ENCODE measurements at regions not wholly inside any gene's neighbourhood (a gene's known extent, or its start where the extent isn't known, plus 50 kb on each side); places are given as distances from the start of the nearest gene placed in this dataset.

DNA sequence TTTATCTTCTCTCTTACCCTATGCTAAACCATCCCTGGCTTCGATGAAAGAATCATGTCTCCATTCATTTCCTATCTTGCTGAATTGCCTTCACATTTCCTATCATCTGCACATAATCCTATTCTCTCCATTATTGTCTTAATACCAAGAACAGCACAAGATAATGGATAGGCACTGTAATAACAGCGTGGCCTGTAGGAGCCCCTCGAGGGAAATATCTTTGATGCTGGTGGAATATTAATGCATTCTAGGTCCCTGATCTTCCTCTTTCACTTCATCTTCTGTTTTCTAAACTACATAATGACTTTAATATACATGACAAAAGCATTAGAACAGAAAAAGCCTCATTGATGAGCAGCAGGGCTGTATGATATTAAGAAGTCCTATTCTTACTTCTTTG, 720.6 kb downstream of the RWDD3 start:
- Histone ChIP-seq H4K20me1 (replicated peaks; ENCODE audit: control insufficient read depth, insufficient read depth, low read length) (no peaks in the 10 kb centered on the region), H3K9me3 (replicated peaks; ENCODE audit: control insufficient read depth, insufficient read depth, low read depth, low read length) (no peaks in the 10 kb centered on the region), H3K27me3 (ENCODE audit: control insufficient read depth in 2 of 2, insufficient read depth in 2 of 2, low read length in 2 of 2) (no peaks in the 10 kb centered on the region), H3K36me3 (ENCODE audit: control insufficient read depth, insufficient read depth, low read length) (no peaks in the 10 kb centered on the region), H2AFZ (ENCODE audit: low read depth, low read length) (no peak overlapping the region), H3K9ac (ENCODE audit: insufficient read depth in 1 of 2, low read depth in 2 of 2, low read length in 2 of 2) (no peak overlapping the region), H3K79me2 (ENCODE audit: control insufficient read depth, insufficient read depth, low read length) (no peaks in the 10 kb centered on the region), H3K4me3 (no peak overlapping the region), H3K4me1 (replicated peaks in 1 of 2; ENCODE audit: control insufficient read depth in 2 of 2, insufficient read depth in 2 of 2, low read length in 2 of 2) (no peaks in the 10 kb centered on the region), H3K9me1 (ENCODE audit: control insufficient read depth, insufficient read depth, low read length) (no peaks in the 10 kb centered on the region), H3K27ac (ENCODE audit: extremely low read depth, low read depth, low read length) (no peak overlapping the region), H3K4me2 (ENCODE audit: insufficient read depth, low read length) (no peak overlapping the region)
- DNase-seq (ENCODE audit: extremely low read depth in 1 of 4, low spot score in 3 of 4): no peak
- no peak for FAIRE-seq
- BruUV-seq (replicated peaks): no TSS peak
- 3% methylated on average over 3 of the region's 3 CpGs for WGBS (ENCODE audit: insufficient coverage, low coverage, missing lambda C conversion rate)
- CTCF ChIA-PET (ENCODE audit: low intra/inter-chr PET ratio): no interaction called here
- no peak for ATAC-seq
- intact Hi-C loops (cut with micrococcal nuclease): no loop called here
- in situ Hi-C loops (cut with MboI): no loop called here
- TF ChIP-seq MIER1 (IDR thresholded peaks at IDR 0.05; ENCODE audit: low read depth): no peak
- POLR2A ChIA-PET: no interaction called here

- no peak overlapping the region for H3K4me2 ChIP-seq (ENCODE audit: insufficient read depth, low read length)
- DNase-seq (ENCODE audit: extremely low read depth in 1 of 4, low spot score in 3 of 4) (no peak), FAIRE-seq (no peak), ATAC-seq (no peak)
- CTCF ChIA-PET (ENCODE audit: low intra/inter-chr PET ratio): no interaction called here
- no peak overlapping the region for H3K4me3 ChIP-seq
- H3K27ac ChIP-seq (ENCODE audit: extremely low read depth, low read depth, low read length): no peak overlapping the region
- intact Hi-C loops (cut with micrococcal nuclease): no loop called here
- BruUV-seq (replicated peaks): no TSS peak
- H3K4me1 ChIP-seq (replicated peaks in 1 of 2; ENCODE audit: control insufficient read depth in 2 of 2, insufficient read depth in 2 of 2, low read length in 2 of 2): no peaks in the 10 kb centered on the region
- no peaks in the 10 kb centered on the region for H3K79me2 ChIP-seq (ENCODE audit: control insufficient read depth, insufficient read depth, low read length)
- in situ Hi-C loops (cut with MboI): no loop called here
- no peaks in the 10 kb centered on the region for H3K27me3 ChIP-seq (ENCODE audit: control insufficient read depth in 2 of 2, insufficient read depth in 2 of 2, low read length in 2 of 2)
- no peaks in the 10 kb centered on the region for H3K36me3 ChIP-seq (ENCODE audit: control insufficient read depth, insufficient read depth, low read length)
- H3K9me3 ChIP-seq (replicated peaks; ENCODE audit: control insufficient read depth, insufficient read depth, low read depth, low read length): no peaks in the 10 kb centered on the region
- no peak overlapping the region for H3K9ac ChIP-seq (ENCODE audit: insufficient read depth in 1 of 2, low read depth in 2 of 2, low read length in 2 of 2)
- H4K20me1 ChIP-seq (replicated peaks; ENCODE audit: control insufficient read depth, insufficient read depth, low read length): no peaks in the 10 kb centered on the region
- H3K9me1 ChIP-seq (ENCODE audit: control insufficient read depth, insufficient read depth, low read length): no peaks in the 10 kb centered on the region
- H2AFZ ChIP-seq (ENCODE audit: low read depth, low read length): no peak overlapping the region
- POLR2A ChIA-PET: no interaction called here
- TF ChIP-seq BRF2 (IDR thresholded peaks at IDR 0.05; ENCODE audit: borderline replicate concordance, insufficient read depth, insufficient read length) (no peak), KAT7 (CRISPR knock-in tag; IDR thresholded peaks at IDR 0.05; ENCODE audit: borderline replicate concordance) (no peak), BDP1 (IDR thresholded peaks at IDR 0.05; ENCODE audit: insufficient read depth, insufficient read length) (no peak), ETV1 (tag; conservative IDR thresholded peaks at IDR 0.05; ENCODE audit: low read depth) (no peak), ZNF124 (CRISPR knock-in tag; IDR thresholded peaks at IDR 0.05) (no peak), ZNF583 (CRISPR knock-in tag; IDR thresholded peaks at IDR 0.05) (no peak), CREB5 (CRISPR knock-in tag; IDR thresholded peaks at IDR 0.05) (no peak), DIDO1 (tag; IDR thresholded peaks at IDR 0.05; ENCODE audit: low read depth) (no peak), STAG1 (CRISPR knock-in tag; IDR thresholded peaks at IDR 0.05; ENCODE audit: borderline replicate concordance) (no peak), HNRNPH1 (optimal IDR thresholded peaks at IDR 0.05; ENCODE audit: low read depth, low read length) (no peak), CEBPZ (IDR thresholded peaks at IDR 0.05; ENCODE audit: borderline replicate concordance, low read depth, low read length) (no peak)
Observed at GRCh38 chr1:95956215-95956614, 722.2 kb downstream of the RWDD3 start.
